ENCODE measurements at regions not wholly inside any gene's neighbourhood (a gene's known extent, or its start where the extent isn't known, plus 50 kb on each side); places are given as distances from the start of the nearest gene placed in this dataset.

DNA sequence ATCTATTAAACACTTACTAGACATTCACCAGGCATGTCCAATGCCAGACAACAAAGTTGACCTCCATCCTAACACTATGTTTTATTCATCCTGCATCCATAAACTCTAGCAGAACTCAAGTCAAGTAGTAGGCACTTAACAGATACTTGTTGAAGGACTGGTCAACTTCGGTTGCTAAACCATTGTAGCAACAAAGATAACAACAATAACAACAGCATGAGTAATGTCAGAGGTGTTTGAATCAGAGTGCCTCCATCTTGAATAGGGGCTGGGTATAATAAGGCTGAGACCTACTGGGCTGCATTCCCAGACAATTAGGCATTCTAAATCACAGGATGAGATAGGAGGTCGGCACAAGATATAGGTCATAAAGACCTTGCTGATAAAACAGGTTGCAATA lies 180.5 kb upstream of the ZNF462 start:
- Histone ChIP-seq H3K27me3 (ENCODE audit: insufficient read depth, low read length, poor library complexity, severe bottlenecking) (no peaks in the 10 kb centered on the region), H3K9me2 (replicated peaks; ENCODE audit: low read depth, low read length) (no peaks in the 10 kb centered on the region), H3K4me2 (ENCODE audit: low read depth, low read length, poor library complexity, severe bottlenecking) (no peak overlapping the region), H3K9ac (ENCODE audit: low read depth, low read length, poor library complexity, severe bottlenecking) (no peak overlapping the region), H3F3A (ENCODE audit: low read depth) (no peaks in the 10 kb centered on the region), H3K9me3 (ENCODE audit: insufficient read depth, low read depth, low read length) (no peaks in the 10 kb centered on the region), H4K20me1 (ENCODE audit: insufficient read depth, low read length, poor library complexity, severe bottlenecking) (no peaks in the 10 kb centered on the region), H3K4me1 (ENCODE audit: insufficient read depth, low read length, poor library complexity, severe bottlenecking) (no peaks in the 10 kb centered on the region), H3K79me2 (ENCODE audit: insufficient read depth, low read length) (no peaks in the 10 kb centered on the region), H2AFZ (ENCODE audit: low read length) (no peak overlapping the region), H3K36me3 (ENCODE audit: insufficient read depth, low read length) (no peaks in the 10 kb centered on the region), H3K4me3 (ENCODE audit: low read length, poor library complexity, severe bottlenecking) (no peak overlapping the region)
- TF ChIP-seq CTCF (conservative IDR thresholded peaks at IDR 0.05; ENCODE audit: low read length) (no peak), EZH2phosphoT487 (IDR thresholded peaks at IDR 0.05; ENCODE audit: borderline replicate concordance) (no peak)

GRCh38 chr9:106683454-106683853 lies 179.5 kb upstream of the ZNF462 start:
- Histone ChIP-seq H3K4me2 (ENCODE audit: low read depth, low read length, poor library complexity, severe bottlenecking) (no peak overlapping the region), H2AFZ (ENCODE audit: low read length) (no peak overlapping the region), H4K20me1 (ENCODE audit: insufficient read depth, low read length, poor library complexity, severe bottlenecking) (no peaks in the 10 kb centered on the region), H3K4me3 (ENCODE audit: low read length, poor library complexity, severe bottlenecking) (no peak overlapping the region), H3K4me1 (ENCODE audit: insufficient read depth, low read length, poor library complexity, severe bottlenecking) (no peaks in the 10 kb centered on the region), H3K9me2 (replicated peaks; ENCODE audit: low read depth, low read length) (no peaks in the 10 kb centered on the region), H3K9ac (ENCODE audit: low read depth, low read length, poor library complexity, severe bottlenecking) (no peak overlapping the region), H3K79me2 (ENCODE audit: insufficient read depth, low read length) (no peaks in the 10 kb centered on the region), H3K9me3 (ENCODE audit: insufficient read depth, low read depth, low read length) (no peaks in the 10 kb centered on the region), H3K36me3 (ENCODE audit: insufficient read depth, low read length) (no peaks in the 10 kb centered on the region), H3K27me3 (ENCODE audit: insufficient read depth, low read length, poor library complexity, severe bottlenecking) (no peaks in the 10 kb centered on the region), H3F3A (ENCODE audit: low read depth) (no peaks in the 10 kb centered on the region)
- TF ChIP-seq EZH2phosphoT487 (IDR thresholded peaks at IDR 0.05; ENCODE audit: borderline replicate concordance), result no peak
- no peak for TF ChIP-seq CTCF (conservative IDR thresholded peaks at IDR 0.05; ENCODE audit: low read length)

GRCh38 chr9:106684940-106685695 lies 177.8 kb upstream of the ZNF462 start:
- TF ChIP-seq EZH2phosphoT487 (IDR thresholded peaks at IDR 0.05; ENCODE audit: borderline replicate concordance), result no peak
- TF ChIP-seq CTCF (conservative IDR thresholded peaks at IDR 0.05; ENCODE audit: low read length), result no peak
- Histone ChIP-seq H3K27me3 (ENCODE audit: insufficient read depth, low read length, poor library complexity, severe bottlenecking) (no peaks in the 10 kb centered on the region), H3K9me2 (replicated peaks; ENCODE audit: low read depth, low read length) (no peaks in the 10 kb centered on the region), H3K36me3 (ENCODE audit: insufficient read depth, low read length) (no peaks in the 10 kb centered on the region), H3K79me2 (ENCODE audit: insufficient read depth, low read length) (no peaks in the 10 kb centered on the region), H4K20me1 (ENCODE audit: insufficient read depth, low read length, poor library complexity, severe bottlenecking) (no peaks in the 10 kb centered on the region), H3K4me2 (ENCODE audit: low read depth, low read length, poor library complexity, severe bottlenecking) (no peak overlapping the region), H3K4me1 (ENCODE audit: insufficient read depth, low read length, poor library complexity, severe bottlenecking) (no peaks in the 10 kb centered on the region), H3K4me3 (ENCODE audit: low read length, poor library complexity, severe bottlenecking) (no peak overlapping the region), H3F3A (ENCODE audit: low read depth) (no peaks in the 10 kb centered on the region), H2AFZ (ENCODE audit: low read length) (no peak overlapping the region), H3K9me3 (ENCODE audit: insufficient read depth, low read depth, low read length) (no peaks in the 10 kb centered on the region), H3K9ac (ENCODE audit: low read depth, low read length, poor library complexity, severe bottlenecking) (no peak overlapping the region)

Data from Loucy (cell line).